ENCODE measurements at regions not wholly inside any gene's neighbourhood (a gene's known extent, or its start where the extent isn't known, plus 50 kb on each side); places are given as distances from the start of the nearest gene placed in this dataset.

GRCh38 chr2:150644298-150645067, 157.0 kb upstream of the RND3 start:
- no peak for TF ChIP-seq CTCF (IDR thresholded peaks at IDR 0.05)
- H3K27me3 ChIP-seq (ENCODE audit: insufficient read depth in 3 of 3, low read length in 2 of 3) = no peaks in the 10 kb centered on the region
- no peaks in the 10 kb centered on the region for H3K36me3 ChIP-seq (ENCODE audit: insufficient read depth in 1 of 2, low read depth in 1 of 2)
- no peaks in the 10 kb centered on the region for H3K9me3 ChIP-seq
- ATAC-seq (no peak), DNase-seq (no peak)
- H3K4me3 ChIP-seq = no peak overlapping the region
- intact Hi-C loops (cut with DNase I) = no loop called here
- no peaks in the 10 kb centered on the region for H3K4me1 ChIP-seq
- H3K27ac ChIP-seq = no peak overlapping the region
- 52 to 62% (median 58%) methylated on average over 5 of the region's 5 CpGs for WGBS, 3 donors

- Histone ChIP-seq H3K36me3 (ENCODE audit: insufficient read depth in 1 of 2, low read depth in 1 of 2) (no peaks in the 10 kb centered on the region), H3K4me3 (no peak overlapping the region), H3K27me3 (ENCODE audit: insufficient read depth in 3 of 3, low read length in 2 of 3) (no peaks in the 10 kb centered on the region), H3K9me3 (no peaks in the 10 kb centered on the region), H3K4me1 (no peaks in the 10 kb centered on the region), H3K27ac (no peak overlapping the region)
- WGBS, 3 donors = 90 to 94% (median 91%) methylated on average over 10 of the region's 10 CpGs
- no peak for ATAC-seq
- no peak for TF ChIP-seq CTCF (IDR thresholded peaks at IDR 0.05)
- DNase-seq = no peak
- intact Hi-C loops (cut with DNase I) = no loop called here
These were observed 155.8 kb upstream of the RND3 start for GRCh38 chr2:150643114-150643725.

- Histone ChIP-seq H3K9me3 (no peaks in the 10 kb centered on the region), H3K27ac (no peak overlapping the region), H3K4me3 (no peak overlapping the region), H3K4me1 (no peaks in the 10 kb centered on the region), H3K36me3 (ENCODE audit: insufficient read depth in 1 of 2, low read depth in 1 of 2) (no peaks in the 10 kb centered on the region), H3K27me3 (ENCODE audit: insufficient read depth in 3 of 3, low read length in 2 of 3) (no peaks in the 10 kb centered on the region)
- 11 to 16% (median 15%) methylated on average over 4 of the region's 4 CpGs for WGBS, 3 donors
- ATAC-seq (no peak), DNase-seq (no peak)
- no peak for TF ChIP-seq CTCF (IDR thresholded peaks at IDR 0.05)
- intact Hi-C loops (cut with DNase I) = no loop called here
These were observed 152.6 kb upstream of the RND3 start for GRCh38 chr2:150640039-150640438.

GRCh38 chr2:150639383-150639782, 151.9 kb upstream of the RND3 start:
- H3K27me3 ChIP-seq (ENCODE audit: insufficient read depth in 3 of 3, low read length in 2 of 3) = no peaks in the 10 kb centered on the region
- no peak for TF ChIP-seq CTCF (IDR thresholded peaks at IDR 0.05)
- ATAC-seq (no peak), DNase-seq (no peak)
- H3K27ac ChIP-seq = no peak overlapping the region
- H3K9me3 ChIP-seq = no peaks in the 10 kb centered on the region
- no peaks in the 10 kb centered on the region for H3K4me1 ChIP-seq
- 15 to 33% (median 17%) methylated on average over 3 of the region's 3 CpGs for WGBS, 3 donors
- intact Hi-C loops (cut with DNase I) = no loop called here
- H3K4me3 ChIP-seq = no peak overlapping the region
- no peaks in the 10 kb centered on the region for H3K36me3 ChIP-seq (ENCODE audit: insufficient read depth in 1 of 2, low read depth in 1 of 2)
